IMR-90 (cell line): ENCODE measurements at regions not wholly inside any gene's neighbourhood (a gene's known extent, or its start where the extent isn't known, plus 50 kb on each side); places are given as distances from the start of the nearest gene placed in this dataset.
A peak's percentile ranks its signal among the peaks of the same experiment; 100 is the strongest.

Experiments used
- ATAC-seq: fragments of 200-7000 bp; cut with Tn5 transposase; 2 replicates; pipeline ENCODE4 v1.9.1; 2020; ENCODE audit warnings: low read depth, mild to moderate bottlenecking, moderate library complexity
- BruUV-seq: library from RNA; stranded (reverse); fragments of 400-500 nt; replicated peaks from 2 replicates; lab custom pipeline; 2021; lab: Mats Ljungman, UMichigan
- CTCF ChIA-PET: fragments of 300-600 bp; formaldehyde crosslinking; extraction: SDS; loops from one replicate; lab custom pipeline; 2021; ENCODE audit warnings: antibody characterized with exemption; lab: Yijun Ruan, JAX
- POLR2A ChIA-PET: fragments of 300-600 bp; sonication (Branson Sonifier 250); formaldehyde crosslinking; loops from one replicate; lab custom pipeline; 2022; ENCODE audit warnings: antibody characterized with exemption; ENCODE audit not compliant: unreplicated experiment; lab: Charles Lee
- DNase-seq: peaks from one replicate; pipeline ENCODE4 v3.0.0; 2013
- H2AFZ ChIP-seq: replicated peaks from 2 replicates; pipeline ENCODE3; 2013; ENCODE audit warnings: low read length, mild to moderate bottlenecking; ENCODE audit not compliant: poor library complexity
- H2AK5ac ChIP-seq: 2 replicates; pipeline ENCODE4 v1.6.1; 2013; ENCODE audit warnings: low read depth, low read length, inconsistent platforms
- H2AK9ac ChIP-seq: replicated peaks from 2 replicates; pipeline ENCODE3; 2013; ENCODE audit warnings: mild to moderate bottlenecking, low read depth, low read length, moderate library complexity; ENCODE audit not compliant: poor library complexity
- H2BK120ac ChIP-seq: 2 replicates; pipeline ENCODE4 v1.6.1; 2013; ENCODE audit warnings: low read depth, low read length, inconsistent platforms
- H2BK15ac ChIP-seq: 3 replicates; pipeline ENCODE4 v1.6.1; 2013; ENCODE audit warnings: low read depth, low read length, inconsistent platforms
- H2BK20ac ChIP-seq: 2 replicates; pipeline ENCODE4 v1.6.1; 2013; ENCODE audit warnings: low read depth, mild to moderate bottlenecking, inconsistent platforms, low read length, moderate library complexity
- H2BK5ac ChIP-seq: 2 replicates; pipeline ENCODE4 v1.6.1; 2013; ENCODE audit warnings: mild to moderate bottlenecking, low read depth, low read length, inconsistent platforms; ENCODE audit not compliant: poor library complexity, severe bottlenecking
- H3K14ac ChIP-seq: replicated peaks from 2 replicates; pipeline ENCODE4 v1.6.1; 2013; ENCODE audit warnings: low read depth, low read length, inconsistent platforms
- H3K18ac ChIP-seq: 2 replicates; pipeline ENCODE4 v1.6.1; 2013; ENCODE audit warnings: low read depth, low read length, control low read depth
- H3K23ac ChIP-seq: 2 replicates; pipeline ENCODE4 v1.6.1; 2013; ENCODE audit warnings: low read depth, low read length, inconsistent platforms
- H3K27ac ChIP-seq: 2 replicates; pipeline ENCODE4 v1.5.1; 2013; ENCODE audit warnings: mild to moderate bottlenecking, control low read depth, low read length; ENCODE audit not compliant: insufficient read depth
- H3K27me3 ChIP-seq: 2 replicates; pipeline ENCODE4 v1.6.1; 2013; ENCODE audit warnings: low read length; ENCODE audit not compliant: control insufficient read depth, insufficient read depth
- H3K36me3 ChIP-seq: 2 replicates; pipeline ENCODE4 v1.6.1; 2013; ENCODE audit warnings: low read length, mixed read lengths; ENCODE audit not compliant: control insufficient read depth, insufficient read depth
- H3K4ac ChIP-seq: 2 replicates; pipeline ENCODE4 v1.6.1; 2013; ENCODE audit warnings: low read depth, low read length, inconsistent platforms
- H3K4me1 ChIP-seq: 2 replicates; pipeline ENCODE4 v1.6.1; 2013; ENCODE audit warnings: low read length, mixed read lengths; ENCODE audit not compliant: control insufficient read depth, insufficient read depth
- H3K4me2 ChIP-seq: 2 replicates; pipeline ENCODE4 v1.6.1; 2013; ENCODE audit warnings: low read depth, mild to moderate bottlenecking, control low read depth, low read length, moderate library complexity
- H3K4me3 ChIP-seq: 2 replicates; pipeline ENCODE4 v1.5.1; 2013; ENCODE audit warnings: low read depth, mild to moderate bottlenecking, control low read depth, low read length, moderate library complexity; ENCODE audit not compliant: insufficient read depth
- H3K56ac ChIP-seq: 2 replicates; pipeline ENCODE4 v1.6.1; 2013; ENCODE audit warnings: low read length, inconsistent platforms; ENCODE audit not compliant: insufficient read depth; ENCODE audit errors: extremely low read depth
- H3K79me1 ChIP-seq, 2 experiments: 2 replicates each; pipeline ENCODE4 v1.6.1; 2013; ENCODE audit warnings: low read length in 2 of 2, inconsistent platforms in 1 of 2, low read depth in 1 of 2
- H3K9ac ChIP-seq: 2 replicates; pipeline ENCODE4 v1.6.1; 2013; ENCODE audit warnings: low read depth, low read length, control low read depth
- H3K9me1 ChIP-seq: 2 replicates; pipeline ENCODE4 v1.6.1; 2013; ENCODE audit warnings: low read length, inconsistent platforms; ENCODE audit not compliant: insufficient read depth
- H3K9me3 ChIP-seq: 2 replicates; pipeline ENCODE4 v1.6.1; 2013; ENCODE audit warnings: low read length; ENCODE audit not compliant: control insufficient read depth, insufficient read depth
- H4K20me1 ChIP-seq: 2 replicates; pipeline ENCODE4 v1.6.1; 2013; ENCODE audit warnings: low read length, inconsistent platforms; ENCODE audit not compliant: insufficient read depth
- H4K5ac ChIP-seq: 2 replicates; pipeline ENCODE4 v1.6.1; 2013; ENCODE audit warnings: mild to moderate bottlenecking, low read depth, low read length, control low read depth
- H4K8ac ChIP-seq, 2 experiments: 2 replicates each; pipeline ENCODE4 v1.6.1; 2013; ENCODE audit warnings: low read depth in 2 of 2, low read length in 2 of 2, control low read depth in 1 of 2, inconsistent platforms in 1 of 2
- H4K91ac ChIP-seq: 2 replicates; pipeline ENCODE4 v1.6.1; 2013; ENCODE audit warnings: low read depth, low read length, inconsistent platforms; ENCODE audit not compliant: insufficient read depth
- BHLHE40 ChIP-seq: fragments of 150-350 bp; IDR thresholded peaks from 2 replicates; pipeline ENCODE4 v1.6.1; 2016; ENCODE audit warnings: mild to moderate bottlenecking, low read depth, low read length
- CEBPB ChIP-seq: IDR thresholded peaks from 2 replicates; pipeline ENCODE4 v1.6.1; 2012; ENCODE audit warnings: low read depth, low read length, improper control_type of control experiment
- CHD1 ChIP-seq: IDR thresholded peaks from 2 replicates; pipeline ENCODE4 v1.6.1; 2012; ENCODE audit warnings: low read depth, low read length, improper control_type of control experiment
- CTCF ChIP-seq: conservative IDR thresholded peaks from 2 replicates; pipeline ENCODE4 v1.5.1; 2012; ENCODE audit warnings: mild to moderate bottlenecking, low read depth, low read length, improper control_type of control experiment
- ELK1 ChIP-seq: fragments of 150-350 bp; IDR thresholded peaks from 2 replicates; pipeline ENCODE4 v1.6.1; 2016; ENCODE audit warnings: low read depth, mild to moderate bottlenecking, low read length, moderate library complexity, borderline replicate concordance
- FOS ChIP-seq: fragments of 150-350 bp; IDR thresholded peaks from 2 replicates; pipeline ENCODE4 v1.6.1; 2016; ENCODE audit warnings: low read depth, low read length
- MAFK ChIP-seq: IDR thresholded peaks from 2 replicates; pipeline ENCODE4 v1.6.1; 2012; ENCODE audit warnings: low read depth, low read length, improper control_type of control experiment
- MAZ ChIP-seq: IDR thresholded peaks from 2 replicates; pipeline ENCODE4 v1.6.1; 2012; ENCODE audit warnings: low read depth, mild to moderate bottlenecking, low read length, improper control_type of control experiment, moderate library complexity, borderline replicate concordance
- MXI1 ChIP-seq: IDR thresholded peaks from 2 replicates; pipeline ENCODE4 v1.6.1; 2012; ENCODE audit warnings: low read depth, mild to moderate bottlenecking, low read length, moderate library complexity, borderline replicate concordance
- NFE2L2 ChIP-seq: fragments of 150-350 bp; IDR thresholded peaks from 2 replicates; pipeline ENCODE4 v1.6.1; 2016; ENCODE audit warnings: low read depth, mild to moderate bottlenecking, low read length
- POLR2A ChIP-seq: IDR thresholded peaks from 2 replicates; pipeline ENCODE4 v1.6.1; 2012; ENCODE audit warnings: mild to moderate bottlenecking, low read depth, low read length
- RAD21 ChIP-seq: IDR thresholded peaks from 2 replicates; pipeline ENCODE4 v1.6.1; 2012; ENCODE audit warnings: low read length, improper control_type of control experiment
- RCOR1 ChIP-seq: IDR thresholded peaks from 2 replicates; pipeline ENCODE4 v1.6.1; 2012; ENCODE audit warnings: mild to moderate bottlenecking, low read length, improper control_type of control experiment; ENCODE audit not compliant: insufficient replicate concordance
- RFX5 ChIP-seq: IDR thresholded peaks from 2 replicates; pipeline ENCODE4 v1.8.0; 2012; ENCODE audit warnings: low read depth, mild to moderate bottlenecking, low read length, moderate library complexity
- SMC3 ChIP-seq: fragments of 150-350 bp; IDR thresholded peaks from 2 replicates; pipeline ENCODE4 v1.6.1; 2016; ENCODE audit warnings: low read depth, mild to moderate bottlenecking, antibody characterized with exemption, low read length, moderate library complexity
- WGBS, 2 experiments: methylation state at CpG; one replicate each; pipeline versions ENCODE4 v1.1.5 to v1.1.7; 2013; ENCODE audit warnings: missing lambda C conversion rate in 2 of 2; ENCODE audit not compliant: insufficient read length in 1 of 2; ENCODE audit errors: extremely low coverage in 2 of 2; 5-methylcytosine and 5-hydroxymethylcytosine counted together
- dilution Hi-C: fragments of 300-500 bp; cut with HindIII; formaldehyde crosslinking; loops from one replicate; pipeline ENCODE4 v1.14.3; 2018; ENCODE audit warnings: low sequenced_read_pairs; ENCODE audit not compliant: unreplicated experiment
- in situ Hi-C: fragments of 300-500 bp; cut with MboI; formaldehyde crosslinking; loops from 3 replicates; pipeline ENCODE4 v1.14.3; 2019; ENCODE audit warnings: low sequenced_read_pairs, inconsistent platforms, mixed read lengths
- intact Hi-C: fragments of 100-400 bp; cut with micrococcal nuclease; formaldehyde crosslinking; loops from 2 replicates; pipeline ENCODE4 v1.10.0; 2022
- TF ChIP-seq, protein P1 (sequence below): fragments of 150-350 bp; IDR thresholded peaks from 2 replicates; pipeline ENCODE4 v1.6.1; 2017; ENCODE audit warnings: mild to moderate bottlenecking, antibody characterized with exemption, low read length, low read depth

GRCh38 chr20:6579824-6580223 is 187.7 kb upstream of the BMP2 start:
- ChIA-PET CTCF (no interaction called here), POLR2A (no interaction called here)
- Histone ChIP-seq H4K5ac (peak overlapping the region; percentile 28; the same call in 1 of the 2 replicates), H3K14ac (peak overlapping the region; percentile 63; the same call in 1 of the 2 replicates), H3K18ac (peak overlapping the region; percentile 78), H2BK15ac (peak overlapping the region; percentile 67; the same call in 2 of the 3 replicates), H3K4me3 (no peak overlapping the region), H2BK20ac (peak overlapping the region; percentile 98), H3K36me3 (no peaks in the 10 kb centered on the region), H3K23ac (peak overlapping the region; percentile 44; the same call in 1 of the 2 replicates), H3K9me3 (no peaks in the 10 kb centered on the region), H4K91ac (peak overlapping the region; percentile 69), H3K4me2 (peak overlapping the region; percentile 18; the same call in 1 of the 2 replicates), H2BK120ac (peak overlapping the region; percentile 82), H2BK5ac (peak overlapping the region; percentile 51), H3K4me1 (peaks cover 13% of the 10 kb centered on the region), H3K9me1 (no peaks in the 10 kb centered on the region), H3K79me1 (no peaks in the 10 kb centered on the region), H2AK9ac (no peak overlapping the region), H4K8ac (peak overlapping the region in 1 of 2 experiments; percentile 80; a peak in 2 of 4 replicates), H3K4ac (peak overlapping the region; percentile 80), H3K56ac (no peak overlapping the region), H3K9ac (no peak overlapping the region), H4K20me1 (no peaks in the 10 kb centered on the region), H2AK5ac (peak overlapping the region; percentile 61; the same call in 1 of the 2 replicates), H3K27ac (peak overlapping the region; percentile 50), H3K27me3 (no peaks in the 10 kb centered on the region), H2AFZ (no peak overlapping the region)
- in situ Hi-C loops, result no loop called here
- no TSS peak for BruUV-seq
- no peak for TF ChIP-seq CHD1
- TF ChIP-seq MAZ, result no peak
- no peak for TF ChIP-seq RFX5
- no peak for TF ChIP-seq CTCF
- TF ChIP-seq RAD21, result no peak
- no peak for TF ChIP-seq MXI1
- TF ChIP-seq ELK1, result no peak
- TF ChIP-seq RCOR1, result no peak
- TF ChIP-seq, protein P1, sequence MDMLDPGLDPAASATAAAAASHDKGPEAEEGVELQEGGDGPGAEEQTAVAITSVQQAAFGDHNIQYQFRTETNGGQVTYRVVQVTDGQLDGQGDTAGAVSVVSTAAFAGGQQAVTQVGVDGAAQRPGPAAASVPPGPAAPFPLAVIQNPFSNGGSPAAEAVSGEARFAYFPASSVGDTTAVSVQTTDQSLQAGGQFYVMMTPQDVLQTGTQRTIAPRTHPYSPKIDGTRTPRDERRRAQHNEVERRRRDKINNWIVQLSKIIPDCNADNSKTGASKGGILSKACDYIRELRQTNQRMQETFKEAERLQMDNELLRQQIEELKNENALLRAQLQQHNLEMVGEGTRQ, result no peak
- TF ChIP-seq BHLHE40, result no peak
- no peak for TF ChIP-seq MAFK
- TF ChIP-seq CEBPB, result no peak
- TF ChIP-seq FOS, result no peak
- TF ChIP-seq POLR2A, result no peak
- no peak for TF ChIP-seq SMC3
- no peak for TF ChIP-seq NFE2L2
- DNase-seq (no peak), ATAC-seq (no peak)
- intact Hi-C loops, result loop anchor here (5.0 kb wide), 3 partner anchors 48 to 707 kb away; no protein-coding TSS in a partner anchor
- dilution Hi-C loops, result no loop called here
- no CpG with 5 or more reads among the region's 3 CpGs for WGBS, 2 experiments
